GM19372 (cell line): ENCODE measurements at regions not wholly inside any gene's neighbourhood (a gene's known extent, or its start where the extent isn't known, plus 50 kb on each side); places are given as distances from the start of the nearest gene placed in this dataset.
"Not testable (repeated sequence)": the region's sequence is repeated elsewhere in the genome, so short reads cannot be mapped to it uniquely, and the experiment has no call there.

Experiments used
- ATAC-seq: cut with Tn5 transposase; IDR thresholded peaks from one replicate; pipeline ENCODE4 v1.9.1; 2021; ENCODE audit warnings: mild to moderate bottlenecking, low read depth, moderate library complexity; ENCODE audit not compliant: unreplicated experiment

- no peak for ATAC-seq
Observed at GRCh38 chr18:39209173-39209572, 1643.6 kb upstream of the CELF4 start.

- no peak for ATAC-seq
Observed at GRCh38 chr18:39208729-39209128, 1643.1 kb upstream of the CELF4 start.

- ATAC-seq: no peak
Observed at GRCh38 chr18:39208190-39208589, 1642.6 kb upstream of the CELF4 start.

- not testable (repeated sequence) for ATAC-seq
Observed at GRCh38 chr18:39206398-39207103, 1641.0 kb upstream of the CELF4 start.

- no peak for ATAC-seq
Observed at GRCh38 chr18:39205565-39206195, 1640.1 kb upstream of the CELF4 start.

GRCh38 chr18:39200153-39200552 lies 1634.6 kb upstream of the CELF4 start:
- no peak for ATAC-seq

- ATAC-seq: no peak
Observed at GRCh38 chr18:39199231-39199855, 1633.7 kb upstream of the CELF4 start.

GRCh38 chr18:39198376-39198775 lies 1632.8 kb upstream of the CELF4 start:
- no peak for ATAC-seq

- ATAC-seq: no peak
Observed at GRCh38 chr18:39191931-39192330, 1626.3 kb upstream of the CELF4 start.

GRCh38 chr18:39191058-39191457 lies 1625.5 kb upstream of the CELF4 start:
- ATAC-seq: no peak

GRCh38 chr18:39190508-39190907 lies 1624.9 kb upstream of the CELF4 start:
- ATAC-seq: no peak

- no peak for ATAC-seq
Observed at GRCh38 chr18:39188278-39188677, 1622.7 kb upstream of the CELF4 start.

- no peak for ATAC-seq
Observed at GRCh38 chr18:39186008-39186407, 1620.4 kb upstream of the CELF4 start.

GRCh38 chr18:39184176-39184575 lies 1618.6 kb upstream of the CELF4 start:
- ATAC-seq: no peak

- ATAC-seq: no peak
Observed at GRCh38 chr18:39178166-39178565, 1612.6 kb upstream of the CELF4 start.

- ATAC-seq: no peak
Observed at GRCh38 chr18:39172695-39173421, 1607.3 kb upstream of the CELF4 start.

- no peak for ATAC-seq
Observed at GRCh38 chr18:39168723-39169122, 1603.1 kb upstream of the CELF4 start.

- ATAC-seq: no peak
Observed at GRCh38 chr18:39167990-39168389, 1602.4 kb upstream of the CELF4 start.

GRCh38 chr18:39166776-39167175 lies 1601.2 kb upstream of the CELF4 start:
- ATAC-seq: no peak

GRCh38 chr18:39162013-39162827 lies 1596.6 kb upstream of the CELF4 start:
- no peak for ATAC-seq
